A673 (cell line): ENCODE measurements at regions not wholly inside any gene's neighbourhood (a gene's known extent, or its start where the extent isn't known, plus 50 kb on each side); places are given as distances from the start of the nearest gene placed in this dataset.

Experiments used
- BruUV-seq: library from RNA; stranded (reverse); fragments of 400-500 nt; replicated peaks from 2 replicates; lab custom pipeline; 2021; lab: Mats Ljungman, UMichigan
- CTCF ChIA-PET: fragments of 300-600 bp; sonication (Branson Sonifier 250); formaldehyde crosslinking; loops from one replicate; lab custom pipeline; 2022; ENCODE audit warnings: antibody characterized with exemption; lab: Charles Lee
- POLR2A ChIA-PET: fragments of 300-600 bp; sonication (Branson Sonifier 250); formaldehyde crosslinking; loops from one replicate; lab custom pipeline; 2022; ENCODE audit warnings: antibody characterized with exemption; ENCODE audit not compliant: low non-redundant PET; lab: Charles Lee
- DNase-seq: peaks from one replicate; pipeline ENCODE4 v3.0.0-alpha.2; 2015; ENCODE audit warnings: low spot score
- H3K27ac ChIP-seq: fragments of 200-600 bp; sonication (generic); 2 replicates; pipeline ENCODE4 v1.5.1; 2016; ENCODE audit warnings: mixed run types, low read depth, mild to moderate bottlenecking, mixed read lengths, antibody characterized with exemption, low read length; ENCODE audit not compliant: poor library complexity, severe bottlenecking
- H3K27me3 ChIP-seq: fragments of 200-600 bp; sonication (generic); replicated peaks from 2 replicates; pipeline ENCODE4 v1.6.1; 2017; ENCODE audit warnings: mixed run types, low read depth, mild to moderate bottlenecking, mixed read lengths, antibody characterized with exemption, low read length; ENCODE audit not compliant: insufficient read depth, poor library complexity
- H3K36me3 ChIP-seq: fragments of 200-600 bp; sonication (generic); 2 replicates; pipeline ENCODE4 v1.6.1; 2016; ENCODE audit warnings: mixed run types, mild to moderate bottlenecking, mixed read lengths, antibody characterized with exemption, low read length; ENCODE audit not compliant: insufficient read depth, poor library complexity, severe bottlenecking
- H3K4me1 ChIP-seq: fragments of 200-600 bp; sonication (generic); 2 replicates; pipeline ENCODE4 v1.6.1; 2017; ENCODE audit warnings: mixed run types, mild to moderate bottlenecking, mixed read lengths, antibody characterized with exemption, low read length; ENCODE audit not compliant: insufficient read depth, poor library complexity, severe bottlenecking
- H3K4me3 ChIP-seq: fragments of 200-600 bp; sonication (generic); 2 replicates; pipeline ENCODE4 v1.5.1; 2016; ENCODE audit warnings: low read depth, mixed run types, mild to moderate bottlenecking, mixed read lengths, low read length; ENCODE audit not compliant: poor library complexity, severe bottlenecking
- H3K9me3 ChIP-seq: fragments of 200-600 bp; sonication (generic); 2 replicates; pipeline ENCODE4 v1.6.1; 2016; ENCODE audit warnings: mixed run types, low read depth, mild to moderate bottlenecking, mixed read lengths, antibody characterized with exemption, low read length; ENCODE audit not compliant: poor library complexity, severe bottlenecking
- EZH2 ChIP-seq: fragments of 200-600 bp; sonication (generic); IDR thresholded peaks from 2 replicates; pipeline ENCODE4 v1.6.1; 2017; ENCODE audit warnings: borderline replicate concordance, low read depth, mild to moderate bottlenecking, mixed read lengths, antibody characterized with exemption, low read length; ENCODE audit not compliant: poor library complexity, severe bottlenecking
- intact Hi-C: fragments of 100-400 bp; cut with micrococcal nuclease; formaldehyde crosslinking; loops from one replicate; pipeline ENCODE4 v1.10.0; 2022; ENCODE audit not compliant: unreplicated experiment
- TF ChIP-seq, protein P1 (sequence below): fragments of 300-800, 200-600 bp; sonication (generic); conservative IDR thresholded peaks from 2 replicates; pipeline ENCODE4 v1.5.1; 2017; ENCODE audit warnings: low read depth, mild to moderate bottlenecking, antibody characterized with exemption, low read length, moderate library complexity, mixed read lengths

DNA sequence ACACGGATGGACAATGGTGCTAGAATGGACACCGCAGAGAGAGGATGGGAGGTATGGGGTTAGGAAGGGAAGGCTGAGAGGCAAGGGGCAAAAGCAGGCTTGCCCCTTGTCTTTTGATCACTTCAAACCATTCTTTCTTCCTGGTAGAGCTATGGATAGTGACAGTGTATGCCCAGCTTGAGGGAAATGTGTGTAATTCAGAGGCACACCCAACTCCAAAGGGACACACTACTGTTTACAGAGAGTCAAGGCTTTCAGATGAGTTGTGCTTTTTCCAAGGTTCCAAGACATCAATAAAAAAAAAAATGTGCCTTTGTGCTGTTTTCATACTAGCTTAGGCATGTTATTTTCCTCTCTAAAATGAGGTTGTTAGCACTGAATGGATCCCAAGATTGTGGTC lies 185.0 kb downstream of the MCHR2 start:
- BruUV-seq, result no TSS peak
- ChIA-PET CTCF (no interaction called here), POLR2A (interaction anchor here (0.7 kb wide), 1 partner anchor 481 kb away, joined by 5 read pairs; no protein-coding TSS in a partner anchor)
- no peaks in the 10 kb centered on the region for H3K36me3 ChIP-seq
- no peak overlapping the region for H3K27ac ChIP-seq
- DNase-seq, result no peak
- peaks cover 4% of the 10 kb centered on the region for H3K27me3 ChIP-seq
- H3K9me3 ChIP-seq, result no peaks in the 10 kb centered on the region
- intact Hi-C loops, result loop anchor here (10.0 kb wide), 1 partner anchor 224 kb away; no protein-coding TSS in a partner anchor
- no peak for TF ChIP-seq EZH2
- TF ChIP-seq, protein P1, sequence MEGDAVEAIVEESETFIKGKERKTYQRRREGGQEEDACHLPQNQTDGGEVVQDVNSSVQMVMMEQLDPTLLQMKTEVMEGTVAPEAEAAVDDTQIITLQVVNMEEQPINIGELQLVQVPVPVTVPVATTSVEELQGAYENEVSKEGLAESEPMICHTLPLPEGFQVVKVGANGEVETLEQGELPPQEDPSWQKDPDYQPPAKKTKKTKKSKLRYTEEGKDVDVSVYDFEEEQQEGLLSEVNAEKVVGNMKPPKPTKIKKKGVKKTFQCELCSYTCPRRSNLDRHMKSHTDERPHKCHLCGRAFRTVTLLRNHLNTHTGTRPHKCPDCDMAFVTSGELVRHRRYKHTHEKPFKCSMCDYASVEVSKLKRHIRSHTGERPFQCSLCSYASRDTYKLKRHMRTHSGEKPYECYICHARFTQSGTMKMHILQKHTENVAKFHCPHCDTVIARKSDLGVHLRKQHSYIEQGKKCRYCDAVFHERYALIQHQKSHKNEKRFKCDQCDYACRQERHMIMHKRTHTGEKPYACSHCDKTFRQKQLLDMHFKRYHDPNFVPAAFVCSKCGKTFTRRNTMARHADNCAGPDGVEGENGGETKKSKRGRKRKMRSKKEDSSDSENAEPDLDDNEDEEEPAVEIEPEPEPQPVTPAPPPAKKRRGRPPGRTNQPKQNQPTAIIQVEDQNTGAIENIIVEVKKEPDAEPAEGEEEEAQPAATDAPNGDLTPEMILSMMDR, result no peak
- no peak overlapping the region for H3K4me3 ChIP-seq
- no peaks in the 10 kb centered on the region for H3K4me1 ChIP-seq

DNA sequence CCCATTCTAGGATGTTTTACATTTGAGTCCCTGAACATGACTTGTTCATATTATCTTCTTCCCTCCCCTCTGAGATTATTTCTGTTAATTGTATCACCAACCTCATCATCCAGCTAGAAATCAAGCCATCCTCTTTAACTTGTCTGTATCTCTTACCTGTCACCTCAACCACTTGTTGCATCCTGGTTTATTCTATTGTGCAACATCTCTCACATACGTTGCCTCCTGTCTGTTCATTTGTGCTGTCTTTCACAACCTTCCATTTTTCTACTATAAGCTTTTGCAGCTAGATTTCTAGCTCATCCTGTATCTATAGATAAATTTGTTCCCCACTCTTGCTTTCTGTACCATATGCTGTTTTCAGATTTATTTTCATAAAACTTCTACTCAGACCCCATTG lies 183.7 kb downstream of the MCHR2 start:
- ChIA-PET CTCF (interaction anchor here (0.6 kb wide), 1 partner anchor 245 kb away, joined by 4 read pairs; no protein-coding TSS in a partner anchor), POLR2A (no interaction called here)
- Histone ChIP-seq H3K4me3 (no peak overlapping the region), H3K27ac (no peak overlapping the region), H3K27me3 (peaks cover 4% of the 10 kb centered on the region), H3K4me1 (no peaks in the 10 kb centered on the region), H3K9me3 (no peaks in the 10 kb centered on the region), H3K36me3 (no peaks in the 10 kb centered on the region)
- DNase-seq, result no peak
- intact Hi-C loops, result no loop called here
- no TSS peak for BruUV-seq
- no peak for TF ChIP-seq EZH2
- TF ChIP-seq, protein P1, result no peak

DNA sequence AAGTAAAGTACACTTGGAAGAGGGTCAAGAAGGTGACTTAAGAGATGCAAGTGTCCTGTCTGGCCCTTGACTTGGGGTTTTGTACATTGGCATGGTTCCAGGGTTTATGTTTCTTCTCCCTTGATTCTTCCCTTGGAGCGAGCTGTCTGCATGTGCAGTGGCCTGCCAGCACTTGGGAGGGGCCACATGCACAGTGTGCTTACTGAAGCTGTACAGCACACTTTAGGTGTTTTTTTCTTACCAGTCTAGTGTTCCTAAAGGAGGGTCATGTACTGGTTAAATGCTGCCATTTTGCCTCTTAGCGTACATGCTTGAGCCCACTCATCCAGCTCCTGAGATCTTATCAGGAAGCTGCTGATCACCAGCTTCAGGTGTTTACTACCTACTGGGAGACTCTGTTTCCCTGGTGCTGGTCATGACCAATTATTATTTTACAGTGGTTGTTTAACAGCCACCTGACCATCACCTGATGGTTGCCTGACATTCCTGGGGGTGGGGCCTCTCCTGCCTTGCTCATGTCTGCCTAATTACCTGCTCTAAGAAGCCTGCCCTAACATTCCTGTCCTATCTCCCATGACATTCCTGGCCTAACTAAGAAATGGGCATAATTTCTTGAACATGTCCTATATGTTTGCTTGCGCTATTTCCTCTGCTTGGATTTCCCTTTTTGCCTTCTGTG lies 182.9 kb downstream of the MCHR2 start:
- DNase-seq, result no peak
- intact Hi-C loops, result no loop called here
- no peak overlapping the region for H3K4me3 ChIP-seq
- no peaks in the 10 kb centered on the region for H3K9me3 ChIP-seq
- no peak overlapping the region for H3K27ac ChIP-seq
- no TSS peak for BruUV-seq
- ChIA-PET POLR2A (no interaction called here), CTCF (no interaction called here)
- H3K4me1 ChIP-seq, result no peaks in the 10 kb centered on the region
- TF ChIP-seq EZH2, result no peak
- TF ChIP-seq, protein P1, result no peak
- H3K27me3 ChIP-seq, result peaks cover 4% of the 10 kb centered on the region
- H3K36me3 ChIP-seq, result no peaks in the 10 kb centered on the region
